GM18508 (cell line): ENCODE measurements at regions not wholly inside any gene's neighbourhood (a gene's known extent, or its start where the extent isn't known, plus 50 kb on each side); places are given as distances from the start of the nearest gene placed in this dataset.
"Not testable (repeated sequence)": the region's sequence is repeated elsewhere in the genome, so short reads cannot be mapped to it uniquely, and the experiment has no call there.

Experiments used
- ATAC-seq: cut with Tn5 transposase; IDR thresholded peaks from one replicate; pipeline ENCODE4 v1.9.1; 2021; ENCODE audit warnings: moderate number of reproducible peaks; ENCODE audit not compliant: insufficient read depth, unreplicated experiment

- ATAC-seq, result no peak
Measured at GRCh38 chr6:145548933-145549648, 186.2 kb downstream of the EPM2A start.

- no peak for ATAC-seq
Measured at GRCh38 chr6:145551164-145551563, 184.2 kb downstream of the EPM2A start.

- ATAC-seq, result no peak
Measured at GRCh38 chr6:145555084-145555483, 180.2 kb downstream of the EPM2A start.

- ATAC-seq, result no peak
Measured at GRCh38 chr6:145557474-145557873, 177.8 kb downstream of the EPM2A start.

- no peak for ATAC-seq
Measured at GRCh38 chr6:145559836-145560235, 175.5 kb downstream of the EPM2A start.

- no peak for ATAC-seq
Measured at GRCh38 chr6:145561095-145562072, 173.9 kb downstream of the EPM2A start.

- no peak for ATAC-seq
Measured at GRCh38 chr6:145562771-145563615, 172.3 kb downstream of the EPM2A start.

GRCh38 chr6:145564553-145564952, 170.8 kb downstream of the EPM2A start:
- no peak for ATAC-seq

GRCh38 chr6:145567684-145568252, 167.6 kb downstream of the EPM2A start:
- ATAC-seq, result no peak

- ATAC-seq, result no peak
Measured at GRCh38 chr6:145569140-145569539, 166.2 kb downstream of the EPM2A start.

- ATAC-seq, result not testable (repeated sequence)
Measured at GRCh38 chr6:145570336-145570735, 165.0 kb downstream of the EPM2A start.

- ATAC-seq, result not testable (repeated sequence)
Measured at GRCh38 chr6:145574269-145574668, 161.1 kb downstream of the EPM2A start.
